Neural progenitor cell (in vitro differentiated cells): ENCODE measurements at regions not wholly inside any gene's neighbourhood (a gene's known extent, or its start where the extent isn't known, plus 50 kb on each side); places are given as distances from the start of the nearest gene placed in this dataset.

Experiments used
- EZH2 ChIP-seq: fragments of 200-600 bp; sonication (generic); IDR thresholded peaks from 2 replicates; pipeline ENCODE4 v1.6.1; 2017; ENCODE audit warnings: antibody characterized with exemption, mild to moderate bottlenecking, moderate library complexity
- EZH2phosphoT487 ChIP-seq: fragments of 200-600 bp; sonication (generic); IDR thresholded peaks from 2 replicates; pipeline ENCODE4 v1.6.1; 2017; ENCODE audit warnings: antibody characterized with exemption
- TF ChIP-seq, protein P1 (sequence below): fragments of 200-600 bp; sonication (generic); IDR thresholded peaks from 2 replicates; pipeline ENCODE4 v1.5.1; 2017; ENCODE audit warnings: antibody characterized with exemption, mild to moderate bottlenecking

DNA sequence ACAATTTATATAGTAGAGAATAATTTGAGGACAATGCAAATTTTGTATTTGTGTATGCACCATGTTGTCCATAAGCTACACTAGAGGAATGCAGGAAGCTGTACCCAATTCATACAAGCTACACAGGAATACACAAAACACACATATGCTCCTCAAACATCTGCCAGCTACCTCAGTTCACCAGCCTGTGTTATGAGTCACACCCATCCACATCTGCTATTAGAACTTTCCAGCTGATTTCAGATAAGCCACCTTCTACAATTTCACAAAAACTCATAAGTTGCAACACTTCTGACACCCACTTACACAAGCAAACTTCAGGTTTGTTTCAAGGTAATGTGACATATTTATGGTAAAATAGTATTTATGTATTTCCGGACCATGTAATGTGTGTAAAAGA is 438.9 kb downstream of the SATB2 start:
- TF ChIP-seq EZH2phosphoT487 (no peak), EZH2 (no peak)
- TF ChIP-seq, protein P1, sequence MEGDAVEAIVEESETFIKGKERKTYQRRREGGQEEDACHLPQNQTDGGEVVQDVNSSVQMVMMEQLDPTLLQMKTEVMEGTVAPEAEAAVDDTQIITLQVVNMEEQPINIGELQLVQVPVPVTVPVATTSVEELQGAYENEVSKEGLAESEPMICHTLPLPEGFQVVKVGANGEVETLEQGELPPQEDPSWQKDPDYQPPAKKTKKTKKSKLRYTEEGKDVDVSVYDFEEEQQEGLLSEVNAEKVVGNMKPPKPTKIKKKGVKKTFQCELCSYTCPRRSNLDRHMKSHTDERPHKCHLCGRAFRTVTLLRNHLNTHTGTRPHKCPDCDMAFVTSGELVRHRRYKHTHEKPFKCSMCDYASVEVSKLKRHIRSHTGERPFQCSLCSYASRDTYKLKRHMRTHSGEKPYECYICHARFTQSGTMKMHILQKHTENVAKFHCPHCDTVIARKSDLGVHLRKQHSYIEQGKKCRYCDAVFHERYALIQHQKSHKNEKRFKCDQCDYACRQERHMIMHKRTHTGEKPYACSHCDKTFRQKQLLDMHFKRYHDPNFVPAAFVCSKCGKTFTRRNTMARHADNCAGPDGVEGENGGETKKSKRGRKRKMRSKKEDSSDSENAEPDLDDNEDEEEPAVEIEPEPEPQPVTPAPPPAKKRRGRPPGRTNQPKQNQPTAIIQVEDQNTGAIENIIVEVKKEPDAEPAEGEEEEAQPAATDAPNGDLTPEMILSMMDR, result no peak
